ENCODE measurements at regions not wholly inside any gene's neighbourhood (a gene's known extent, or its start where the extent isn't known, plus 50 kb on each side); places are given as distances from the start of the nearest gene placed in this dataset.

GRCh38 chr2:136171223-136171622, 53.3 kb upstream of the CXCR4 start:
- DNase-seq (ENCODE audit: low read depth, low spot score) (no peak), FAIRE-seq (no peak)
- Histone ChIP-seq H3K4me2 (ENCODE audit: control insufficient read depth, extremely low read depth, insufficient read depth, low read depth, low read length) (no peak overlapping the region), H3K9me3 (ENCODE audit: control insufficient read depth, low read depth, low read length) (no peaks in the 10 kb centered on the region), H3K4me1 (ENCODE audit: control insufficient read depth, extremely low read depth, insufficient read depth, low read length) (no peaks in the 10 kb centered on the region), H3K27me3 (ENCODE audit: control insufficient read depth, extremely low read depth, insufficient read depth, low read length) (no peaks in the 10 kb centered on the region), H3K4me3 (ENCODE audit: control insufficient read depth in 2 of 3, extremely low read depth in 1 of 3, insufficient read depth in 2 of 3, low read depth in 1 of 3, low read length in 3 of 3) (no peak overlapping the region), H3K36me3 (ENCODE audit: control insufficient read depth in 2 of 2, extremely low read depth in 1 of 2, insufficient read depth in 2 of 2, low read length in 2 of 2) (no peaks in the 10 kb centered on the region), H3K27ac (ENCODE audit: control insufficient read depth, insufficient read depth, low read length) (no peak overlapping the region), H3K9me1 (ENCODE audit: control insufficient read depth, extremely low read depth, insufficient read depth, low read length) (no peaks in the 10 kb centered on the region), H2AFZ (ENCODE audit: control insufficient read depth, low read length) (no peak overlapping the region), H4K20me1 (ENCODE audit: control insufficient read depth, extremely low read depth, insufficient read depth, low read length) (no peaks in the 10 kb centered on the region), H3K9ac (ENCODE audit: control insufficient read depth, extremely low read depth, insufficient read depth, low read length) (no peak overlapping the region), H3K79me2 (ENCODE audit: control insufficient read depth, insufficient read depth, low read length) (no peaks in the 10 kb centered on the region)
- dilution Hi-C loops (cut with MboI; ENCODE audit: extremely low pct_ligation_motif_present, low sequenced_read_pairs), result no loop called here
- TF ChIP-seq CTCF (optimal IDR thresholded peaks at IDR 0.05 in 1 of 3, IDR thresholded peaks at IDR 0.05 in 1 of 3, conservative IDR thresholded peaks at IDR 0.05 in 1 of 3; ENCODE audit: extremely low read depth in 1 of 3, insufficient read depth in 2 of 3, low read length in 3 of 3) (no peak), EZH2 (IDR thresholded peaks at IDR 0.05; ENCODE audit: low read length) (no peak)

- Histone ChIP-seq H3K27ac (ENCODE audit: control insufficient read depth, insufficient read depth, low read length) (no peak overlapping the region), H3K9me1 (ENCODE audit: control insufficient read depth, extremely low read depth, insufficient read depth, low read length) (no peaks in the 10 kb centered on the region), H2AFZ (ENCODE audit: control insufficient read depth, low read length) (no peak overlapping the region), H3K79me2 (ENCODE audit: control insufficient read depth, insufficient read depth, low read length) (no peaks in the 10 kb centered on the region), H4K20me1 (ENCODE audit: control insufficient read depth, extremely low read depth, insufficient read depth, low read length) (no peaks in the 10 kb centered on the region), H3K4me1 (ENCODE audit: control insufficient read depth, extremely low read depth, insufficient read depth, low read length) (no peaks in the 10 kb centered on the region), H3K4me2 (ENCODE audit: control insufficient read depth, extremely low read depth, insufficient read depth, low read depth, low read length) (no peak overlapping the region), H3K36me3 (ENCODE audit: control insufficient read depth in 2 of 2, extremely low read depth in 1 of 2, insufficient read depth in 2 of 2, low read length in 2 of 2) (no peaks in the 10 kb centered on the region), H3K27me3 (ENCODE audit: control insufficient read depth, extremely low read depth, insufficient read depth, low read length) (no peaks in the 10 kb centered on the region), H3K4me3 (ENCODE audit: control insufficient read depth in 2 of 3, extremely low read depth in 1 of 3, insufficient read depth in 2 of 3, low read depth in 1 of 3, low read length in 3 of 3) (no peak overlapping the region), H3K9ac (ENCODE audit: control insufficient read depth, extremely low read depth, insufficient read depth, low read length) (no peak overlapping the region), H3K9me3 (ENCODE audit: control insufficient read depth, low read depth, low read length) (no peaks in the 10 kb centered on the region)
- TF ChIP-seq CTCF (optimal IDR thresholded peaks at IDR 0.05 in 1 of 3, IDR thresholded peaks at IDR 0.05 in 1 of 3, conservative IDR thresholded peaks at IDR 0.05 in 1 of 3; ENCODE audit: extremely low read depth in 1 of 3, insufficient read depth in 2 of 3, low read length in 3 of 3) (no peak), EZH2 (IDR thresholded peaks at IDR 0.05; ENCODE audit: low read length) (no peak)
- DNase-seq (ENCODE audit: low read depth, low spot score) (no peak), FAIRE-seq (no peak)
- dilution Hi-C loops (cut with MboI; ENCODE audit: extremely low pct_ligation_motif_present, low sequenced_read_pairs), result no loop called here
Measured at GRCh38 chr2:136168720-136169119, 50.8 kb upstream of the CXCR4 start.

Data from keratinocyte (primary cell).